K562 (cell line): ENCODE measurements at regions not wholly inside any gene's neighbourhood (a gene's known extent, or its start where the extent isn't known, plus 50 kb on each side); places are given as distances from the start of the nearest gene placed in this dataset.

Experiments
- ATAC-seq: fragments of 200-7000 bp; cut with Tn5 transposase; 3 replicates; pipeline ENCODE4 v1.9.1; 2020; ENCODE audit warnings: moderate library complexity
- BruUV-seq: library from RNA; stranded (reverse); fragments of 400-500 nt; replicated peaks from 2 replicates; lab custom pipeline; 2021; lab: Mats Ljungman, UMichigan
- CTCF ChIA-PET: fragments of 300-600 bp; formaldehyde crosslinking; extraction: SDS; loops from one replicate; lab custom pipeline; 2021; ENCODE audit warnings: low intra/inter-chr PET ratio; lab: Yijun Ruan, JAX
- POLR2A ChIA-PET: fragments of 300-600, 350-650 bp; sonication (Branson Sonifier 250); formaldehyde crosslinking; extraction: SDS; loops from one replicate; lab custom pipeline; 2021; ENCODE audit warnings: antibody characterized with exemption, inconsistent platforms; lab: Yijun Ruan, JAX
- DNase-seq, 4 experiments: peaks; one replicate each; pipeline versions ENCODE4 v3.0.0 to v3.0.0-alpha.2; 2011 to 2018; ENCODE audit warnings: low spot score in 3 of 4, mixed read lengths in 3 of 4; ENCODE audit errors: extremely low read depth in 1 of 4
- FAIRE-seq: peaks from 2 replicates; lab custom pipeline; 2011; peaks lifted over from hg19 to GRCh38; lab: Jason Lieb, UNC
- H2AFZ ChIP-seq: 2 replicates; pipeline ENCODE4 v1.6.0; 2011; ENCODE audit warnings: low read depth, low read length, control low read depth, inconsistent platforms
- H3K27ac ChIP-seq: fragments of 200-600 bp; 3 replicates; pipeline ENCODE4 v1.8.0; 2011; ENCODE audit warnings: low read depth, mild to moderate bottlenecking, control low read depth, inconsistent platforms, low read length, moderate library complexity, mixed read lengths; ENCODE audit errors: extremely low read depth
- H3K27me3 ChIP-seq, 2 experiments: fragments of 300-600 bp in 1 of 2; 2 replicates in 1 of 2; 3 replicates in 1 of 2; pipeline versions ENCODE4 v1.6.0 to v1.8.0; 2011; ENCODE audit warnings: inconsistent platforms in 2 of 2, low read length in 2 of 2, mild to moderate bottlenecking in 1 of 2, mixed read lengths in 1 of 2, moderate library complexity in 1 of 2; ENCODE audit not compliant: control insufficient read depth in 2 of 2, insufficient read depth in 2 of 2
- H3K36me3 ChIP-seq: fragments of 300-600 bp; 3 replicates; pipeline ENCODE4 v1.8.0; 2011; ENCODE audit warnings: mild to moderate bottlenecking, low read length, inconsistent platforms; ENCODE audit not compliant: control insufficient read depth, insufficient read depth
- H3K4me1 ChIP-seq, 2 experiments: fragments of 200-600 bp in 1 of 2; replicated peaks in 1 of 2; 2 replicates in 1 of 2; 3 replicates in 1 of 2; pipeline versions ENCODE4 v1.5.1 to v1.8.0; 2011; ENCODE audit warnings: inconsistent platforms in 2 of 2, low read length in 2 of 2, mild to moderate bottlenecking in 1 of 2, mixed read lengths in 1 of 2, moderate library complexity in 1 of 2; ENCODE audit not compliant: control insufficient read depth in 2 of 2, insufficient read depth in 2 of 2
- H3K4me2 ChIP-seq: 2 replicates; pipeline ENCODE4 v1.6.1; 2011; ENCODE audit warnings: low read length, control low read depth, inconsistent platforms, mixed read lengths; ENCODE audit not compliant: insufficient read depth
- H3K4me3 ChIP-seq: fragments of 200-600 bp; sonication (generic), shearing (Covaris generic); 2 replicates; pipeline ENCODE4 v1.5.1; 2016; ENCODE audit warnings: control low read depth, inconsistent platforms
- H3K79me2 ChIP-seq: fragments of 200-600 bp; 3 replicates; pipeline ENCODE4 v1.8.0; 2011; ENCODE audit warnings: low read length, inconsistent platforms; ENCODE audit not compliant: control insufficient read depth, insufficient read depth
- H3K9ac ChIP-seq, 2 experiments: 2 replicates each; pipeline versions ENCODE4 v1.6.0 to v1.6.1; 2011; ENCODE audit warnings: low read depth in 2 of 2, low read length in 2 of 2, control low read depth in 1 of 2, inconsistent platforms in 1 of 2, mild to moderate bottlenecking in 1 of 2, mixed read lengths in 1 of 2; ENCODE audit not compliant: insufficient read depth in 1 of 2
- H3K9me1 ChIP-seq: one replicate; pipeline ENCODE4 v1.6.0; 2011; ENCODE audit warnings: inconsistent platforms, mild to moderate bottlenecking, low read length, moderate library complexity; ENCODE audit not compliant: control insufficient read depth, insufficient read depth
- H3K9me3 ChIP-seq: replicated peaks from 2 replicates; pipeline ENCODE4 v1.5.1; 2011; ENCODE audit warnings: low read depth, low read length, inconsistent platforms; ENCODE audit not compliant: control insufficient read depth, insufficient read depth
- H4K20me1 ChIP-seq: replicated peaks from 2 replicates; pipeline ENCODE4 v1.6.1; 2011; ENCODE audit warnings: low read length, inconsistent platforms, mixed read lengths; ENCODE audit not compliant: control insufficient read depth, insufficient read depth
- TFE3 ChIP-seq: fragments of 450-650 bp; formaldehyde crosslinking; IDR thresholded peaks from 2 replicates; pipeline ENCODE4 v1.4.0; 2020; ENCODE audit warnings: mild to moderate bottlenecking, mixed read lengths
- ZNF518B ChIP-seq: fragments of 250-450 bp; sonication (Bioruptor Pico); IDR thresholded peaks from 2 replicates; pipeline ENCODE4 v1.5.0; 2021; ENCODE audit warnings: mild to moderate bottlenecking, moderate library complexity
- ZNF764 ChIP-seq: fragments of 250-450 bp; sonication (Bioruptor Pico); IDR thresholded peaks from 2 replicates; pipeline ENCODE4 v1.4.0; 2020; ENCODE audit warnings: low read depth, mild to moderate bottlenecking, moderate library complexity
- WGBS: fragments of 100-300 bp; shearing (Covaris generic); methylation state at CpG from one replicate; pipeline ENCODE4 v1.1.6; 2016; ENCODE audit warnings: low coverage, mixed read lengths; ENCODE audit not compliant: insufficient coverage; ENCODE audit errors: missing lambda C conversion rate; 5-methylcytosine and 5-hydroxymethylcytosine counted together
- in situ Hi-C: fragments of 300-500 bp; cut with MboI; formaldehyde crosslinking; loops from 4 replicates; pipeline ENCODE4 v1.15.0; 2018; ENCODE audit warnings: inconsistent platforms, mixed read lengths
- intact Hi-C: fragments of 100-400 bp; cut with micrococcal nuclease; formaldehyde crosslinking; loops from 2 replicates; pipeline ENCODE4 v1.14.2; 2022

- TF ChIP-seq TFE3 (CRISPR knock-in tag) (peak; percentile 73), ZNF518B (CRISPR knock-in tag) (no peak), ZNF764 (CRISPR knock-in tag) (no peak)
- TF ChIP-seq, all 486 proteins: peak for 1
- Histone ChIP-seq H3K9me3 (no peaks in the 10 kb centered on the region), H3K4me2 (no peak overlapping the region), H4K20me1 (0 out of 2 replicates have a peak, but pooled peaks cover 9% of the 10 kb centered on the region), H3K9ac (no peak overlapping the region), H3K27me3 (no peaks in the 10 kb centered on the region), H2AFZ (no peak overlapping the region), H3K4me3 (no peak overlapping the region), H3K79me2 (peaks cover 50% of the 10 kb centered on the region), H3K36me3 (peaks cover 24% of the 10 kb centered on the region; the same call in 2 of the 3 replicates), H3K27ac (no peak overlapping the region), H3K9me1 (no peaks in the 10 kb centered on the region), H3K4me1 (no peaks in the 10 kb centered on the region; a peak in 2 of 5 replicates)
- in situ Hi-C loops, result no loop called here
- ChIA-PET CTCF (no interaction called here), POLR2A (interaction anchor here (1.2 to 1.8 kb wide), 3 partner anchors 9 to 21 kb away, joined by 3 to 7 read pairs (median 7); no protein-coding TSS in a partner anchor)
- intact Hi-C loops, result no loop called here
- BruUV-seq, result no TSS peak
- ATAC-seq, result no peak
- 68% methylated on average over 4 of the region's 4 CpGs for WGBS
- no peak for DNase-seq
- FAIRE-seq, result no peak
Observed at GRCh38 chr22:42217752-42218280, 52.6 kb downstream of the TCF20 start.
